H1 (cell line): ENCODE measurements at regions not wholly inside any gene's neighbourhood (a gene's known extent, or its start where the extent isn't known, plus 50 kb on each side); places are given as distances from the start of the nearest gene placed in this dataset.

ENCODE experiments used
- CTCF ChIA-PET: fragments of 300-600 bp; sonication (Branson Sonifier 250); formaldehyde crosslinking; loops from one replicate; lab custom pipeline; 2021; ENCODE audit not compliant: partially characterized antibody; lab: Charles Lee
- POLR2A ChIA-PET: fragments of 300-600 bp; sonication (Branson Sonifier 250); formaldehyde crosslinking; loops from one replicate; lab custom pipeline; 2021; ENCODE audit warnings: inconsistent platforms; ENCODE audit not compliant: partially characterized antibody; lab: Charles Lee
- DNase-seq, 2 experiments: peaks; one replicate each; pipeline versions ENCODE4 v3.0.0 to v3.0.0-alpha.2; 2010 to 2022; ENCODE audit warnings: low spot score in 2 of 2, low read depth in 1 of 2, mixed read lengths in 1 of 2
- FAIRE-seq: peaks from 2 replicates; lab custom pipeline; 2011; peaks lifted over from hg19 to GRCh38; lab: Jason Lieb, UNC
- H2AFZ ChIP-seq: 2 replicates; pipeline ENCODE4 v1.8.1; 2012; ENCODE audit warnings: low read length, inconsistent platforms
- H2AK5ac ChIP-seq: 2 replicates; pipeline ENCODE4 v1.6.1; 2013; ENCODE audit warnings: low read depth, low read length
- H2BK120ac ChIP-seq: replicated peaks from 2 replicates; pipeline ENCODE3; 2013; ENCODE audit warnings: low read depth, low read length, inconsistent platforms
- H2BK12ac ChIP-seq: 2 replicates; pipeline ENCODE4 v1.6.1; 2013; ENCODE audit warnings: low read depth, low read length
- H2BK15ac ChIP-seq: 2 replicates; pipeline ENCODE4 v1.6.1; 2013; ENCODE audit warnings: low read length
- H2BK20ac ChIP-seq: 2 replicates; pipeline ENCODE4 v1.6.1; 2013; ENCODE audit warnings: low read length
- H2BK5ac ChIP-seq: 2 replicates; pipeline ENCODE4 v1.6.1; 2013; ENCODE audit warnings: low read depth, low read length
- H3K14ac ChIP-seq: 2 replicates; pipeline ENCODE4 v1.6.1; 2013; ENCODE audit warnings: inconsistent platforms; ENCODE audit not compliant: insufficient read length
- H3K18ac ChIP-seq: 2 replicates; pipeline ENCODE4 v1.6.1; 2013; ENCODE audit warnings: low read length; ENCODE audit errors: extremely low read depth
- H3K23ac ChIP-seq: 2 replicates; pipeline ENCODE4 v1.6.1; 2013; ENCODE audit warnings: inconsistent platforms; ENCODE audit not compliant: insufficient read length
- H3K23me2 ChIP-seq: 2 replicates; pipeline ENCODE4 v1.6.1; 2013; ENCODE audit warnings: low read depth, low read length
- H3K27ac ChIP-seq: 2 replicates; pipeline ENCODE4 v1.6.1; 2011; ENCODE audit warnings: low read depth, low read length, inconsistent platforms
- H3K27me3 ChIP-seq, 4 experiments: replicated peaks in 1 of 4; 1 replicate in 1 of 4; 2 replicates in 3 of 4; pipeline versions ENCODE4 v1.6.1 to v1.8.1; 2011 to 2013; ENCODE audit warnings: low read length in 3 of 4, mild to moderate bottlenecking in 3 of 4, inconsistent platforms in 2 of 4, mixed read lengths in 2 of 4, moderate library complexity in 1 of 4; ENCODE audit not compliant: control insufficient read depth in 3 of 4, insufficient read depth in 3 of 4; ENCODE audit errors: extremely low read depth in 1 of 4
- H3K36me3 ChIP-seq, 4 experiments: 2 replicates each; pipeline versions ENCODE4 v1.6.1 to v1.8.1; 2011 to 2013; ENCODE audit warnings: mild to moderate bottlenecking in 4 of 4, low read length in 3 of 4, moderate library complexity in 2 of 4, control low read depth in 1 of 4, inconsistent platforms in 1 of 4; ENCODE audit not compliant: insufficient read depth in 4 of 4, control insufficient read depth in 2 of 4
- H3K4ac ChIP-seq: replicated peaks from 2 replicates; pipeline ENCODE3; 2013; ENCODE audit warnings: low read length, low read depth, mixed read lengths, inconsistent platforms; ENCODE audit not compliant: insufficient read length
- H3K4me1 ChIP-seq, 4 experiments: replicated peaks in 1 of 4; 1 replicate in 1 of 4; 2 replicates in 3 of 4; pipeline versions ENCODE4 v1.6.1 to v1.8.1; 2011 to 2013; ENCODE audit warnings: low read length in 3 of 4, inconsistent platforms in 2 of 4, mixed read lengths in 1 of 4; ENCODE audit not compliant: insufficient read depth in 4 of 4, control insufficient read depth in 3 of 4
- H3K4me2 ChIP-seq, 2 experiments: 2 replicates each; pipeline versions ENCODE4 v1.6.1 to v1.8.1; 2011 to 2013; ENCODE audit warnings: low read depth in 2 of 2, low read length in 2 of 2, control low read depth in 1 of 2, inconsistent platforms in 1 of 2, mild to moderate bottlenecking in 1 of 2; ENCODE audit not compliant: insufficient read depth in 1 of 2
- H3K4me3 ChIP-seq, 4 experiments: fragments of 200-600, 300-600 bp in 1 of 4; sonication (generic), shearing (Covaris generic), sonication (Bioruptor Twin) in 1 of 4; 2 replicates each; pipeline versions ENCODE4 v1.5.1 to v1.8.1; 2011 to 2016; ENCODE audit warnings: low read length in 4 of 4, low read depth in 3 of 4, control low read depth in 2 of 4, inconsistent platforms in 2 of 4, mild to moderate bottlenecking in 2 of 4, mixed read lengths in 1 of 4, moderate library complexity in 1 of 4; ENCODE audit not compliant: insufficient read depth in 2 of 4; ENCODE audit errors: extremely low read depth in 1 of 4
- H3K56ac ChIP-seq: replicated peaks from 2 replicates; pipeline ENCODE3; 2013; ENCODE audit warnings: low read depth, mild to moderate bottlenecking, mixed read lengths, low read length, inconsistent platforms; ENCODE audit not compliant: insufficient read length
- H3K79me1 ChIP-seq: 2 replicates; pipeline ENCODE4 v1.6.1; 2013; ENCODE audit warnings: low read depth, low read length, control low read depth
- H3K79me2 ChIP-seq, 2 experiments: 2 replicates each; pipeline versions ENCODE4 v1.6.1 to v1.8.1; 2012 to 2013; ENCODE audit warnings: low read length in 2 of 2, mild to moderate bottlenecking in 2 of 2, inconsistent platforms in 1 of 2; ENCODE audit not compliant: insufficient read depth in 2 of 2, control insufficient read depth in 1 of 2
- H3K9ac ChIP-seq, 4 experiments: replicated peaks in 1 of 4; 1 replicate in 1 of 4; 2 replicates in 3 of 4; pipeline versions ENCODE4 v1.6.1 to v1.8.1; 2011 to 2013; ENCODE audit warnings: low read depth in 3 of 4, low read length in 3 of 4, control low read depth in 2 of 4, mild to moderate bottlenecking in 2 of 4, moderate library complexity in 2 of 4, inconsistent platforms in 1 of 4; ENCODE audit errors: extremely low read depth in 1 of 4
- H3K9me3 ChIP-seq, 2 experiments: 2 replicates each; pipeline versions ENCODE4 v1.6.1 to v1.8.1; 2012 to 2013; ENCODE audit warnings: mild to moderate bottlenecking in 2 of 2, moderate library complexity in 2 of 2, control low read depth in 1 of 2, inconsistent platforms in 1 of 2, low read depth in 1 of 2, low read length in 1 of 2, mixed read lengths in 1 of 2; ENCODE audit not compliant: insufficient read depth in 2 of 2
- H4K20me1 ChIP-seq, 2 experiments: replicated peaks in 1 of 2; 2 replicates each; pipeline versions ENCODE3 to v1.8.1; 2011 to 2013; ENCODE audit warnings: inconsistent platforms in 2 of 2, low read length in 2 of 2, mild to moderate bottlenecking in 1 of 2; ENCODE audit not compliant: insufficient read depth in 2 of 2, control insufficient read depth in 1 of 2
- H4K5ac ChIP-seq: 2 replicates; pipeline ENCODE4 v1.6.1; 2013; ENCODE audit warnings: low read length, low read depth, mixed read lengths, inconsistent platforms; ENCODE audit not compliant: insufficient read length
- H4K8ac ChIP-seq: 2 replicates; pipeline ENCODE4 v1.8.0; 2013; ENCODE audit warnings: mild to moderate bottlenecking, moderate library complexity, low read length, inconsistent platforms; ENCODE audit not compliant: insufficient read depth; ENCODE audit errors: extremely low read depth
- H4K91ac ChIP-seq: replicated peaks from 2 replicates; pipeline ENCODE3; 2013; ENCODE audit warnings: low read length, mixed read lengths, inconsistent platforms; ENCODE audit not compliant: insufficient read length
- BACH1 ChIP-seq: IDR thresholded peaks from 2 replicates; pipeline ENCODE4 v1.6.1; 2012; ENCODE audit warnings: low read length, improper control_type of control experiment
- BCL11A ChIP-seq, 2 experiments: IDR thresholded peaks; one replicate each; pipeline ENCODE4 v1.6.1; 2011; ENCODE audit warnings: low read depth in 2 of 2, low read length in 2 of 2, mild to moderate bottlenecking in 2 of 2
- BRCA1 ChIP-seq: IDR thresholded peaks from 2 replicates; pipeline ENCODE4 v1.6.1; 2012; ENCODE audit warnings: low read depth, low read length, improper control_type of control experiment
- CTBP2 ChIP-seq: IDR thresholded peaks from 2 replicates; pipeline ENCODE4 v1.7.0; 2011; ENCODE audit warnings: borderline replicate concordance, mild to moderate bottlenecking, moderate library complexity, mixed read lengths, low read length; ENCODE audit not compliant: insufficient read depth, insufficient read length
- E2F6 ChIP-seq: IDR thresholded peaks from 2 replicates; pipeline ENCODE4 v1.6.1; 2012; ENCODE audit warnings: inconsistent platforms
- EZH2 ChIP-seq: fragments of 200-600 bp; sonication (generic); IDR thresholded peaks from 2 replicates; pipeline ENCODE4 v1.7.1; 2012; ENCODE audit warnings: low read depth, mild to moderate bottlenecking, moderate library complexity, low read length, inconsistent platforms; ENCODE audit not compliant: severe bottlenecking
- JUN ChIP-seq: IDR thresholded peaks from 2 replicates; pipeline ENCODE4 v1.6.1; 2011; ENCODE audit warnings: low read depth, mild to moderate bottlenecking, improper control_type of control experiment, low read length
- POLR2AphosphoS5 ChIP-seq: IDR thresholded peaks from 2 replicates; pipeline ENCODE4 v1.6.1; 2011; ENCODE audit warnings: low read depth, low read length
- RAD21 ChIP-seq, 2 experiments: IDR thresholded peaks in 1 of 2; conservative IDR thresholded peaks in 1 of 2; 2 replicates each; pipeline ENCODE4 v1.6.1; 2011; ENCODE audit warnings: low read depth in 2 of 2, low read length in 2 of 2, improper control_type of control experiment in 1 of 2, inconsistent platforms in 1 of 2, mild to moderate bottlenecking in 1 of 2, moderate library complexity in 1 of 2
- SP1 ChIP-seq: IDR thresholded peaks from 2 replicates; pipeline ENCODE4 v1.6.1; 2011; ENCODE audit warnings: low read depth, low read length
- USF2 ChIP-seq: IDR thresholded peaks from 2 replicates; pipeline ENCODE4 v1.6.1; 2011; ENCODE audit warnings: low read length, improper control_type of control experiment
- ZNF274 ChIP-seq: IDR thresholded peaks from 2 replicates; pipeline ENCODE4 v1.7.0; 2012; ENCODE audit warnings: low read length, borderline replicate concordance; ENCODE audit errors: extremely low read depth
- WGBS, 2 experiments: shearing (Covaris generic) in 1 of 2; methylation state at CpG; one replicate each; pipeline versions ENCODE4 v1.1.6 to v1.1.7; 2013 to 2015; ENCODE audit warnings: low lambda C conversion rate in 2 of 2, mixed read lengths in 2 of 2, inconsistent platforms in 1 of 2, low coverage in 1 of 2, missing lambda C conversion rate in 1 of 2; ENCODE audit not compliant: insufficient replicate concordance in 2 of 2, insufficient coverage in 1 of 2, insufficient read length in 1 of 2; ENCODE audit errors: extremely low coverage in 1 of 2, missing lambda C conversion rate in 1 of 2; 5-methylcytosine and 5-hydroxymethylcytosine counted together
- TF ChIP-seq, protein P1 (sequence below): IDR thresholded peaks from 2 replicates; pipeline ENCODE4 v1.6.1; 2012; ENCODE audit warnings: inconsistent platforms

- no peak overlapping the region for H2BK20ac ChIP-seq
- no peak overlapping the region for H2BK5ac ChIP-seq
- DNase-seq: no peak
- no peaks in the 10 kb centered on the region for H3K36me3 ChIP-seq
- H4K5ac ChIP-seq: no peak overlapping the region
- ChIA-PET CTCF (interaction anchor here (1.5 kb wide), 1 partner anchor 15 kb away, joined by 3 read pairs; no protein-coding TSS in a partner anchor), POLR2A (no interaction called here)
- no peak for FAIRE-seq
- no peak overlapping the region for H2BK120ac ChIP-seq
- H3K4me2 ChIP-seq: no peak overlapping the region
- H3K23ac ChIP-seq: no peak overlapping the region
- H3K27ac ChIP-seq: no peak overlapping the region
- H3K56ac ChIP-seq: no peak overlapping the region
- H4K91ac ChIP-seq: no peak overlapping the region
- H3K9me3 ChIP-seq: no peaks in the 10 kb centered on the region
- no peak overlapping the region for H2BK12ac ChIP-seq
- no peaks in the 10 kb centered on the region for H3K4me1 ChIP-seq
- H3K79me1 ChIP-seq: no peaks in the 10 kb centered on the region
- H3K18ac ChIP-seq: no peak overlapping the region
- no peak overlapping the region for H3K9ac ChIP-seq
- no peak overlapping the region for H3K4me3 ChIP-seq
- H3K23me2 ChIP-seq: no peaks in the 10 kb centered on the region; the same call in 1 of the 2 replicates
- H2AK5ac ChIP-seq: no peak overlapping the region
- no peaks in the 10 kb centered on the region for H4K20me1 ChIP-seq
- no peak overlapping the region for H4K8ac ChIP-seq
- H3K4ac ChIP-seq: no peak overlapping the region
- 95% methylated on average over 3 of the region's 3 CpGs; no CpG with 5 or more reads in 1 of the 2 experiments for WGBS, 2 experiments
- H2BK15ac ChIP-seq: no peak overlapping the region
- H3K27me3 ChIP-seq: no peaks in the 10 kb centered on the region
- no peak overlapping the region for H3K14ac ChIP-seq
- no peak overlapping the region for H2AFZ ChIP-seq
- H3K79me2 ChIP-seq: no peaks in the 10 kb centered on the region
- no peak for TF ChIP-seq CTBP2
- no peak for TF ChIP-seq E2F6
- no peak for TF ChIP-seq USF2
- TF ChIP-seq BACH1: no peak
- TF ChIP-seq, protein P1, sequence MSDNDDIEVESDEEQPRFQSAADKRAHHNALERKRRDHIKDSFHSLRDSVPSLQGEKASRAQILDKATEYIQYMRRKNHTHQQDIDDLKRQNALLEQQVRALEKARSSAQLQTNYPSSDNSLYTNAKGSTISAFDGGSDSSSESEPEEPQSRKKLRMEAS: no peak
- TF ChIP-seq EZH2: no peak
- no peak for TF ChIP-seq BRCA1
- TF ChIP-seq RAD21 (IDR thresholded peaks at IDR 0.05 in 1 of 2, conservative IDR thresholded peaks at IDR 0.05 in 1 of 2; ENCODE audit: low read depth in 2 of 2, low read length in 2 of 2): no peak
- no peak for TF ChIP-seq BCL11A (IDR thresholded peaks at IDR 0.05; ENCODE audit: low read depth in 2 of 2, low read length in 2 of 2)
- TF ChIP-seq ZNF274: no peak
- no peak for TF ChIP-seq JUN
- TF ChIP-seq POLR2AphosphoS5: no peak
- TF ChIP-seq SP1: no peak
These were observed 245.2 kb upstream of the CENPE start for GRCh38 chr4:103443324-103443723.
